ENCODE measurements at regions not wholly inside any gene's neighbourhood (a gene's known extent, or its start where the extent isn't known, plus 50 kb on each side); places are given as distances from the start of the nearest gene placed in this dataset.

GRCh38 chr20:54710341-54710740 is 234.9 kb downstream of the DOK5 start:
- Histone ChIP-seq H3K4me1 (ENCODE audit: insufficient read depth) (no peaks in the 10 kb centered on the region), H3K4me3 (no peak overlapping the region), H2AFZ (no peak overlapping the region), H3K36me3 (ENCODE audit: insufficient read depth) (0 out of 2 replicates have a peak, but pooled peaks cover 3% of the 10 kb centered on the region), H3F3A (replicated peaks; ENCODE audit: low read depth) (no peaks in the 10 kb centered on the region), H3K79me2 (replicated peaks; ENCODE audit: insufficient read depth) (no peaks in the 10 kb centered on the region), H3K9me2 (ENCODE audit: insufficient read depth) (no peaks in the 10 kb centered on the region), H3K4me2 (no peak overlapping the region), H3K27ac (ENCODE audit: low read depth) (no peak overlapping the region), H4K20me1 (replicated peaks; ENCODE audit: insufficient read depth) (no peaks in the 10 kb centered on the region), H3K27me3 (ENCODE audit: insufficient read depth) (no peaks in the 10 kb centered on the region)
- no peak for TF ChIP-seq EZH2phosphoT487 (IDR thresholded peaks at IDR 0.05; ENCODE audit: unreplicated experiment)
- TF ChIP-seq ETS1 (IDR thresholded peaks at IDR 0.05): no peak
- TF ChIP-seq ZNF114 (CRISPR knock-in tag; IDR thresholded peaks at IDR 0.05): no peak
- no peak for TF ChIP-seq NANOG (IDR thresholded peaks at IDR 0.05; ENCODE audit: borderline replicate concordance)
- TF ChIP-seq EZH2 (IDR thresholded peaks at IDR 0.05; ENCODE audit: low read depth, unreplicated experiment): no peak
- no peak for TF ChIP-seq CTCF (conservative IDR thresholded peaks at IDR 0.05; ENCODE audit: low read depth in 2 of 2)
- no peak for TF ChIP-seq POLR2AphosphoS5 (IDR thresholded peaks at IDR 0.05; ENCODE audit: low read depth)
- TF ChIP-seq ZNF462 (CRISPR knock-in tag; IDR thresholded peaks at IDR 0.05): no peak
- TF ChIP-seq REST (IDR thresholded peaks at IDR 0.05; ENCODE audit: unreplicated experiment): no peak
- no peak for TF ChIP-seq CREB1 (CRISPR knock-in tag; IDR thresholded peaks at IDR 0.05; ENCODE audit: low read depth)
- no peak for TF ChIP-seq ZNF331 (CRISPR knock-in tag; IDR thresholded peaks at IDR 0.05; ENCODE audit: low read depth)
- no peak for TF ChIP-seq JUNB (IDR thresholded peaks at IDR 0.05; ENCODE audit: unreplicated experiment)
- no peak for TF ChIP-seq STAT1 (IDR thresholded peaks at IDR 0.05; ENCODE audit: unreplicated experiment)
- Mint-ChIP-seq H3K27me3 (ENCODE audit: insufficient read depth, low read depth, poor library complexity) (peaks cover 4% of the 10 kb centered on the region), H3K4me1 (no peaks in the 10 kb centered on the region), H3K36me3 (ENCODE audit: low read depth) (peaks cover 15% of the 10 kb centered on the region; the same call in 2 of the 3 replicates), H3K27ac (no peak overlapping the region), H3K4me3 (no peak overlapping the region), H3K9me3 (peaks cover 88% of the 10 kb centered on the region)
- no peak for DNase-seq (ENCODE audit: low spot score)
- ATAC-seq: no peak

All from GM23338 (cell line).